CD4-positive, alpha-beta T cell treated with Interleukin-4 for 4 hours (primary cell): ENCODE measurements at regions not wholly inside any gene's neighbourhood (a gene's known extent, or its start where the extent isn't known, plus 50 kb on each side); places are given as distances from the start of the nearest gene placed in this dataset.

Experiments
- DNase-seq: peaks from one replicate; pipeline ENCODE4 v3.0.0-alpha.2; 2020

DNA sequence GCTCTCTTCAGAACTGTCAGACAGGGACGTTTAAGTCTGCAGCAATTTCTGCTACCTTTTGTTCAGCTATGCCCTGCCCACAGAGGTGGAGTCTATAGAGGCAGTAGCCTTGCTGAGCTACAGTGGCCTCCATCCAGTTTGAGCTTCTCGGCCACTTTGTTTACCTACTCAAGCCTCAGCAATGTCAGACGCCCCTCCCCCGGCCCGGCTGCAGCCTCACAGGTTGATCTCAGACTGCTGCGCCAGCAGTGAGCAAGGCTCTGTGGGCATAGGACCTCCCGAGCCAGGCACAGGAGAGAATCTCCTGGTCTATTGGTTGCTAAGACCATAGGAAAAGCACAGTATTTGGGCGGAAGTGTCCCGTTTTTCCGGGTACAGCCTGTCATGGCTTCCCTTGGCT lies 89.9 kb upstream of the PDC start:
- DNase-seq: no peak

GRCh38 chr1:186541003-186541402 lies 80.1 kb upstream of the PDC start:
- no peak for DNase-seq

GRCh38 chr1:186540521-186540920 lies 79.6 kb upstream of the PDC start:
- DNase-seq: no peak

DNA sequence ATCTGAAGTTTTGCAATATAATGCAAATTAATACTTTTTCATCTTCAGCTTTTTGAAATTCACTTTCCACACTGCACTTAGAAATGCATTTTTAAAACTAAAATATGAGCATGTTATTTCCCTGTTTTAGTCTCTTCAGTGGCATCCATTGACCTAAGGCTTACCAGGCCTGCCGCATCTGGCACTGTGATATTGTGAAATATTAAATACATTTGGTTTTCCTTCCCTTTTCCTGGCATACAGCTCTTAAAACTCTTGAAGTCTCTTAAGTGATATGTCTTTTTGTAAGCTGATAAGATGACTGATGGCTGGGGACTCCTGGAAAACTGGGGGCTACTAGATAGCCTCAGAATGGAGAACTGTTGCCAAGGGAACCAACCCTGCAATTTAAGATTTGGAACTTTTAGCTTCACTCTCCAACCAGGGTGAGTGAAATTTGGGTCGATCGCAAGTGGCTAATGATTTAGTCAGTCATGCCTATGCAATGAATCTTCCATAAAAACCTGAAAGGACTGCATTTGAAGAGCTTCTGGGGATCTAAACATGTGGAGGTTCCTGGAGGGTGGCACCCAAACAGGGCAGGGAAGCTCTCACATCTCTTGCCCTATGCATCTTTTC lies 75.5 kb upstream of the PDC start:
- DNase-seq: no peak

DNA sequence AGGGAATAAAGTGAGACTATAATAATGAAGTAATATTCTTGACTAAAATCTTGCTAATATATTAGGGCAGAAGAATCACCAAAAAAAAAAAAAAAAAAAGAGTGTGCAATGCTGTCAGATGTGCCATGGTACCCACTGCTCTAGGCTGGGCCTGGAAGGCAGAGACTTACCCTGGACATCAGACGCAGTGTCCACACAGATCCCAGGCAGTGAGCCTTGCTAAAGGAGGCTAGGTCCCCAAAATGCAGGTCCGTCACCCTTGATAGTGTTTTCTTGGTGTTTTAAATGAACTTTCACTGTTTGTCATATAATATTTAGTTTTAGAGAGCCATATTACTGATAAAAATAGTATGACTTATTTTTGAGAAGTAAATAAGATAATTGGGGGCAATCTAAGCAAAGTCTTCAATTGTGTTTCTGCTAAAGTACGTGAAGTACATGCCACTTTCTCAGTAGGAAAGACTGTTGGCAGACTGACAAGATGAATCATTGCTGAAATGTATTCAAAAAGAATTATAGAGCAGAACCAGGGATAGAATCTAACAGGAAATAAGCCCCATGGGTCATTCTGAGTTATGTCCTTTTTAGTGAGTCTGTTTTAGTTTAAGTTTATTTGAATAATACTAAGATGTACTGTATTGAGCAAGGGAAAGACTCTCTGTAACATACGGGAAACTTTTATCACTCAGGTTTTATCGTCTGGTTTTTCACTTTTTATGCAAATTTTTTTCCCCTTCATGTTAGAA lies 74.6 kb upstream of the PDC start:
- no peak for DNase-seq

GRCh38 chr1:186534401-186534800 lies 73.5 kb upstream of the PDC start:
- no peak for DNase-seq

- no peak for DNase-seq
These were observed 71.6 kb upstream of the PDC start for GRCh38 chr1:186532466-186532865.

GRCh38 chr1:186531561-186532165 lies 70.7 kb upstream of the PDC start:
- DNase-seq: no peak

DNA sequence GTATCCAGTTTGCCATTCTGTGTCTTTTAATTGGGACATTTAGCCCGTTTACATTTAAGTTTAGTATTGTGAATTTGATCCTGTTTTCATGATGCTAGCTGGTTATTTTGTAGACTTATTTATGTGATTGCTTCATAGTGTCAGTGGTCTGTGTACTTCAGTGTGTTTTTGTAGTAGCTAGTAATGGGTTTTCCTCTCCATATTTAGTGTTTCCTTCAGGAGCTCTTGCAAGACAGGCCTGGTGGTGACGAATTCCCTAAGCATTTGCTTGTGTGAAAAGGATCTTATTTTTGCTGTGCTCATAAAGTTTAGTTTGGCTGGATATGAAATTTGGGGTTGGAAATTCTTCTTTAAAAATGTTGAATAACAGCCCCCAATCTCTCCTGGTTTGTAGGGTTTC lies 69.2 kb upstream of the PDC start:
- DNase-seq: no peak

GRCh38 chr1:186519982-186520381 lies 59.1 kb upstream of the PDC start:
- no peak for DNase-seq

GRCh38 chr1:186518822-186519381 lies 58.0 kb upstream of the PDC start:
- no peak for DNase-seq

- no peak for DNase-seq
These were observed 57.5 kb upstream of the PDC start for GRCh38 chr1:186518395-186518794.

DNA sequence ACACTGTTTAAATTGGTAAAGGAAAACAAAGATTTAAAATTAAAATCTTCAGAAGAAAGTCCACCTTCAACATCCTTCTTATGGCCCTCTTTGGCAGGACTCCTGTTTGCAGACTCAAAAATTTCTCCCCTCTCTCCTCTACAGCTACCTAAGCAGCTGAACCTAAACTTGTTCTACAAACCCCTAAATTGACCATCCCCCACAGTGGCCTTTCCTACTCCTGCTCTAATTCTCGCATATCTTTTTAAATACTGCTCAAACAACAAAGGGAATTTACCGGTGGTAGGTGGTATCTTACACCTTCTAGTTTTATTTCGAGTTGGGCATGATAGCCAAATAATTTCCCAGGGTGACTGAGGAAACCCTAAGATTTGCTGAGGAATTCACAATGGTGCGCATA lies 53.5 kb upstream of the PDC start:
- no peak for DNase-seq

- no peak for DNase-seq
These were observed 52.6 kb upstream of the PDC start for GRCh38 chr1:186513526-186513925.

DNA sequence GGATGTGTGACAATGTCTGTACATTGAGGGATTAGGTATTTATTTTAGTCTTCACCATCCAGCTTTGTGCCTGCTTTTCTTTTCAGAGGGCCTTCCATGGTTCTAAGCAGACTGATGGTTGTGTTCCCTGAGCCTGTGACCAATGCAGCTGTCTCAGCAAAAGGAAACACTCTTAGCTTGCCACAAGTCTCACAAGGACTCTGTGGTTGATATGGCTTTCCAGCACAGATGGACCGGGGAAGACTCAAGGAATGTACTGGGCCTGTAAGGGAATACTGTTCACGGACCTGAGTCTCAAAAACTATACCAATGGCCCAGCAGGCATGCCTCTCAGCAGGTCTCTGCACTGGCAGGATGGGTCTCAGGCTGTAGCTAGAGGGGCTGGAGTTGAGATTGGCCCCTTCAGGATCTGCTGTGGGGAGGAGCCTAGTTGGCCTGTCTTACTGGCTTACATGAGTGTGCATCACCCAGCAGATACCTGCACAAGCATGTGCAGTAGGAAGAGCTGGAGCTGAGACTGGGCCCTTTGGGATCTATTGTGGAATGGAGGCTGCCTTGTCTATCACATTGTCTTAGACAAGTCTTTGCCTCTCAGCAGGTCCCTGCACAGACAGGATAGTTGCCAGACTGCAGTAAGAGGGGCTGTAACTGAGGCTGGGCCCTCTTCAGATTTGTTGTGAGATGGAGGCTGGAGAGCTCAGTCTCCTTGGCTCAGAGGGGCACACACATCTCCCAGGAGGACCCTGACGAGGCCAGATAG lies 52.0 kb upstream of the PDC start:
- DNase-seq: no peak

DNA sequence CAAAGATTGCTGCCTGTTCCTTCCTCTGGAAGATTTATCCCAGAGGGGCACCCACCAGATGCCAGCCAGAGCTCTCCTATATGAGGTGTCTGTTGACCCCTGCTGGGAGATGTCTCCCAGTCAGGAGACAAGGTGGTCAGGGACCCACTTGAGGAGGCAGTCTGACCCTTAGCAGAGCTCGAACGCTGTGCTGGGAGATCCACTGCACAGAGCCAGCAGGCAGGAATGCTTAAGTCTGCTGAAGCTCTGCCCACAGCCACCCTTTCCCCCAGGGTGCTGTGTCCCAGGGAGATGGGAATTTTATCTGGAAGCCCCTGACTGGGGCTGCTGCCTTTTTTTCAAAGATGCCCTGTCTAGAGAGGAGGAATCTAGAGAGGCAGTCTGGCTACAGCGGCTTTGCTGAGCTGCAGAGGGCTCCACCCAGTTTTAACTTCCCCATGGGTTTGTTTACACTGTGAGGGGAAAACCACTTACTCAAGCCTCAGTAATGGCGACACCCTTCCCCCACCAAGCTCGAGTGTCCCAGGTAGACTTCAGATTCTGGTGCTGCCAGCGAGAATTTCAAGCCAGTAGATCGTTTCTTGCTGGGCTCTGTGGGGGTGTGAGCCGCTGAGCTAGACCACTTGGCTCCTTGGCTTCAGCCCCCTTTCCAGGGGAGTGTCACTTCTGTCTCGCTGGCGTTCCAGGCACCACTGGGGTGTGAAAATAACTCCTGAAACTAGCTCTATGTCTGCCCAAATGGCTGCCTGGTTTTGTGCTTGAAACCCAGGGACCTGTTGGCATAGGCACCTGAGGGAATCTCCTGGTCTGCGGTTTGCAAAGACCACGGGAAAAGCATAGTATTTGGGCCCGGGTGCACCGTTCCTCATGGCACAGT lies 51.1 kb upstream of the PDC start:
- DNase-seq: peak; percentile 4
